ENCODE measurements at regions not wholly inside any gene's neighbourhood (a gene's known extent, or its start where the extent isn't known, plus 50 kb on each side); places are given as distances from the start of the nearest gene placed in this dataset.
"Not testable (repeated sequence)": the region's sequence is repeated elsewhere in the genome, so short reads cannot be mapped to it uniquely, and the experiment has no call there.

- POLR2A ChIA-PET, result no interaction called here
- no peaks in the 10 kb centered on the region for H3K27me3 ChIP-seq (ENCODE audit: control insufficient read depth, insufficient read depth, low read length)
- no peak overlapping the region for H3K27ac ChIP-seq (ENCODE audit: low read depth, low read length)
- H3K4me3 ChIP-seq (ENCODE audit: low read depth, low read length), result no peak overlapping the region
- TF ChIP-seq, protein P1, sequence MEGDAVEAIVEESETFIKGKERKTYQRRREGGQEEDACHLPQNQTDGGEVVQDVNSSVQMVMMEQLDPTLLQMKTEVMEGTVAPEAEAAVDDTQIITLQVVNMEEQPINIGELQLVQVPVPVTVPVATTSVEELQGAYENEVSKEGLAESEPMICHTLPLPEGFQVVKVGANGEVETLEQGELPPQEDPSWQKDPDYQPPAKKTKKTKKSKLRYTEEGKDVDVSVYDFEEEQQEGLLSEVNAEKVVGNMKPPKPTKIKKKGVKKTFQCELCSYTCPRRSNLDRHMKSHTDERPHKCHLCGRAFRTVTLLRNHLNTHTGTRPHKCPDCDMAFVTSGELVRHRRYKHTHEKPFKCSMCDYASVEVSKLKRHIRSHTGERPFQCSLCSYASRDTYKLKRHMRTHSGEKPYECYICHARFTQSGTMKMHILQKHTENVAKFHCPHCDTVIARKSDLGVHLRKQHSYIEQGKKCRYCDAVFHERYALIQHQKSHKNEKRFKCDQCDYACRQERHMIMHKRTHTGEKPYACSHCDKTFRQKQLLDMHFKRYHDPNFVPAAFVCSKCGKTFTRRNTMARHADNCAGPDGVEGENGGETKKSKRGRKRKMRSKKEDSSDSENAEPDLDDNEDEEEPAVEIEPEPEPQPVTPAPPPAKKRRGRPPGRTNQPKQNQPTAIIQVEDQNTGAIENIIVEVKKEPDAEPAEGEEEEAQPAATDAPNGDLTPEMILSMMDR (IDR thresholded peaks at IDR 0.05; ENCODE audit: low read depth, low read length), result no peak
- no peak for DNase-seq (ENCODE audit: low read depth, low spot score)
- CTCF ChIA-PET, result no interaction called here
- peaks cover 4% of the 10 kb centered on the region; the same call in 1 of the 2 replicates for H3K9me3 ChIP-seq (ENCODE audit: control insufficient read depth, insufficient read depth, low read length)
Measured at GRCh38 chr17:437545-437944, 84.9 kb upstream of the RPH3AL start.

DNA sequence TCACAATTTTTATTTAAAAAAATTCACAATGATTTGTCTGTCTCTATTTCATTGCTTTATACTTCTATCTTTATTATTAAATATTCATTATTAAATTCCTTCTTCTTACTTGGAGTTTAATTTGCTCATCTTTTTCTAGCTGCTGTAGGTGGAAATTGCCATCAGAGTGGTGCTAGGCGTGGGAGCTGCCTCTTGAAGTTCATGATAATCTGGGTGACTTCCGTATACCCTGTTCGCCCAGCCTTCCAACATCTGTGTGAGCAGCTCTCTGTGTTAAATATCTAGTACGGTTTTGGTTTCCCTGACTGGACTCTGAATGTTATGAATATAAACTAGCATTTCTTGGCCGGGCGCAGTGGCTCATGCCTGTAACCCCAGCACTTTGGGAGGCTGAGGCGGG, 84.0 kb upstream of the RPH3AL start:
- TF ChIP-seq, protein P1 (IDR thresholded peaks at IDR 0.05; ENCODE audit: low read depth, low read length), result no peak
- peaks cover 4% of the 10 kb centered on the region; the same call in 1 of the 2 replicates for H3K9me3 ChIP-seq (ENCODE audit: control insufficient read depth, insufficient read depth, low read length)
- H3K4me3 ChIP-seq (ENCODE audit: low read depth, low read length), result no peak overlapping the region
- CTCF ChIA-PET, result no interaction called here
- H3K27me3 ChIP-seq (ENCODE audit: control insufficient read depth, insufficient read depth, low read length), result no peaks in the 10 kb centered on the region
- H3K27ac ChIP-seq (ENCODE audit: low read depth, low read length), result no peak overlapping the region
- POLR2A ChIA-PET, result no interaction called here
- DNase-seq (ENCODE audit: low read depth, low spot score), result no peak

DNA sequence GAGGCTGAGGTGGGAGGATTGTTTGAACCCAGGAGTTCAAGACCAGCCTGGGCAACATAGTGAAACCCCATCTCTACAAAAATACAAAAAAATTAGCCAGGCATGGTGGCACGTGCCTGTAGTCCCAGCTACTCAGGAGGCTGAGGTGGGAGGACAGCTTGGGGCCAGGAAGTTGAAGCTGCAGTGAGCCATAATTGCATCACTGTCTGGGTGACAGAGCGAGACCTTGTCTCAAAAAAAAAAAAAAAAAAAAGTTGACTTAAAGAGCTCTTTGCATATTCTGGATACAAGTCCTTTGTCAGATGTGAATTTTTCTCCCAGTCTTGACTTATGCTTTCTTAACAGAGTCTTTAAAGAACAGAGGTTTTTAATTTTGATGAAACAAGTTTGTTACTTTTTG, 79.9 kb upstream of the RPH3AL start:
- H3K27me3 ChIP-seq (ENCODE audit: control insufficient read depth, insufficient read depth, low read length); H3K27ac ChIP-seq (ENCODE audit: low read depth, low read length); POLR2A ChIA-PET; H3K4me3 ChIP-seq (ENCODE audit: low read depth, low read length); DNase-seq (ENCODE audit: low read depth, low spot score): not testable (repeated sequence)
- H3K9me3 ChIP-seq (ENCODE audit: control insufficient read depth, insufficient read depth, low read length), result peaks cover 20% of the 10 kb centered on the region; the same call in 1 of the 2 replicates
- CTCF ChIA-PET, result interaction anchor here (0.7 to 3.3 kb wide), 3 partner anchors 20 to 268 kb away, joined by 4 to 14 read pairs (median 6); no protein-coding TSS in a partner anchor

GRCh38 chr17:431494-431893, 78.9 kb upstream of the RPH3AL start:
- POLR2A ChIA-PET, result no interaction called here
- no peak overlapping the region for H3K4me3 ChIP-seq (ENCODE audit: low read depth, low read length)
- no peaks in the 10 kb centered on the region for H3K27me3 ChIP-seq (ENCODE audit: control insufficient read depth, insufficient read depth, low read length)
- TF ChIP-seq, protein P1 (IDR thresholded peaks at IDR 0.05; ENCODE audit: low read depth, low read length), result no peak
- no peak overlapping the region for H3K27ac ChIP-seq (ENCODE audit: low read depth, low read length)
- H3K9me3 ChIP-seq (ENCODE audit: control insufficient read depth, insufficient read depth, low read length), result peaks cover 18% of the 10 kb centered on the region; the same call in 1 of the 2 replicates
- no peak for DNase-seq (ENCODE audit: low read depth, low spot score)
- CTCF ChIA-PET, result interaction anchor here (1.8 to 3.3 kb wide), 2 partner anchors 19 to 269 kb away, joined by 6 to 14 read pairs; no protein-coding TSS in a partner anchor

DNA sequence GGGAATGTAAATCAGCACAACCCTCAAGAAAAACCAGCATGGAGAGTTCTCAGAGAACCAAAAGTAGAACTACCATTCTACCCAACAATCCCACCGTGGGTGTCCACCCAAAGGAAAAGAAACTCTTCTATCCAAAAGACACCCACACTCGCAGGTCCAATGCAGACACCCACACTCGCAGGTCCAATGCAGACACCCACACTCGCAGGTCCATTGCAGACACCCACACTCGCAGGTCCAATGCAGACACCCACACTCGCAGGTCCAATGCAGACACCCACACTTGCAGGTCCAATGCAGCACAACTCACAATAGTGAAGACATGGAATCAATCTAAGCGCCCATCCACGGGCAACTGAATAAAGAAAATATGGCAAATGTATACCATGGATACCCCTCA, 77.0 kb upstream of the RPH3AL start:
- DNase-seq (ENCODE audit: low read depth, low spot score), result no peak

More for the DNA sequence above, 77.0 kb upstream of the RPH3AL start:
- ChIA-PET CTCF (interaction anchor here (3.3 kb wide), 1 partner anchor 18 kb away, joined by 14 read pairs; no protein-coding TSS in a partner anchor), POLR2A (no interaction called here)
- H3K27me3 ChIP-seq (ENCODE audit: control insufficient read depth, insufficient read depth, low read length), result no peaks in the 10 kb centered on the region
- H3K9me3 ChIP-seq (ENCODE audit: control insufficient read depth, insufficient read depth, low read length), result peaks cover 18% of the 10 kb centered on the region; the same call in 1 of the 2 replicates
- no peak overlapping the region for H3K4me3 ChIP-seq (ENCODE audit: low read depth, low read length)
- H3K27ac ChIP-seq (ENCODE audit: low read depth, low read length), result no peak overlapping the region
- TF ChIP-seq, protein P1 (IDR thresholded peaks at IDR 0.05; ENCODE audit: low read depth, low read length), result no peak

All from AG04450 (cell line).